HepG2 (cell line): ENCODE measurements at regions not wholly inside any gene's neighbourhood (a gene's known extent, or its start where the extent isn't known, plus 50 kb on each side); places are given as distances from the start of the nearest gene placed in this dataset.

Experiments
- ATF7-NPFF ChIP-seq: sonication (generic); formaldehyde crosslinking; IDR thresholded peaks from 2 replicates; pipeline ENCODE4 v1.8.1; 2023; ENCODE audit warnings: mild to moderate bottlenecking, low read depth, missing genetic modification reagents, moderate library complexity
- CBX1 ChIP-seq: IDR thresholded peaks from one replicate; pipeline ENCODE4 v1.6.1; 2016; ENCODE audit warnings: antibody characterized with exemption, low read depth
- HDAC1 ChIP-seq: sonication (generic); formaldehyde crosslinking; IDR thresholded peaks from 2 replicates; pipeline ENCODE4 v1.5.1; 2020; ENCODE audit warnings: mild to moderate bottlenecking, missing genetic modification reagents
- ISX ChIP-seq: sonication (generic); formaldehyde crosslinking; conservative IDR thresholded peaks from 2 replicates; pipeline ENCODE4 v1.5.0; 2020; ENCODE audit warnings: missing genetic modification reagents
- MXD4 ChIP-seq: IDR thresholded peaks from 2 replicates; pipeline ENCODE4 v1.6.1; 2016; ENCODE audit warnings: mild to moderate bottlenecking, missing biosample characterization, missing genetic modification reagents
- MYC ChIP-seq: sonication (generic); formaldehyde crosslinking; IDR thresholded peaks from 2 replicates; pipeline ENCODE4 v1.9.0; 2021; ENCODE audit warnings: missing genetic modification reagents, borderline replicate concordance
- PITX1 ChIP-seq: sonication (generic); formaldehyde crosslinking; IDR thresholded peaks from 2 replicates; pipeline ENCODE4 v1.5.1; 2020; ENCODE audit warnings: mild to moderate bottlenecking, missing genetic modification reagents
- PPARG ChIP-seq: conservative IDR thresholded peaks from 2 replicates; pipeline ENCODE4 v1.6.1; 2016; ENCODE audit warnings: missing biosample characterization, missing genetic modification reagents
- SMARCC2 ChIP-seq: fragments of 450-650 bp; IDR thresholded peaks from 2 replicates; pipeline ENCODE4 v1.6.1; 2017; ENCODE audit warnings: antibody characterized with exemption, mild to moderate bottlenecking
- SRY ChIP-seq: sonication (generic); formaldehyde crosslinking; IDR thresholded peaks from 2 replicates; pipeline ENCODE4 v1.8.0; 2022; ENCODE audit warnings: mild to moderate bottlenecking, missing genetic modification reagents
- ZMAT3 ChIP-seq: sonication (generic); formaldehyde crosslinking; conservative IDR thresholded peaks from 2 replicates; pipeline ENCODE4 v1.7.0; 2021; ENCODE audit warnings: missing genetic modification reagents
- ZMYM2 ChIP-seq: sonication (generic); formaldehyde crosslinking; IDR thresholded peaks from 2 replicates; pipeline ENCODE4 v1.8.0; 2022; ENCODE audit warnings: mild to moderate bottlenecking, missing genetic modification reagents
- ZNF138 ChIP-seq: sonication (generic); formaldehyde crosslinking; IDR thresholded peaks from 2 replicates; pipeline ENCODE4 v1.5.0; 2020; ENCODE audit warnings: mild to moderate bottlenecking, low read depth, missing genetic modification reagents
- ZNF430 ChIP-seq: sonication (generic); formaldehyde crosslinking; IDR thresholded peaks from 2 replicates; pipeline ENCODE4 v1.9.0; 2021; ENCODE audit warnings: mild to moderate bottlenecking, missing genetic modification reagents
- ZNF563 ChIP-seq: sonication (generic); formaldehyde crosslinking; IDR thresholded peaks from 2 replicates; pipeline ENCODE4 v1.8.0; 2022; ENCODE audit warnings: mild to moderate bottlenecking, moderate library complexity, missing genetic modification reagents
- ZNF569 ChIP-seq: sonication (generic); formaldehyde crosslinking; IDR thresholded peaks from 2 replicates; pipeline ENCODE4 v1.5.0; 2020; ENCODE audit warnings: mild to moderate bottlenecking, missing genetic modification reagents, moderate library complexity, borderline replicate concordance
- ZNF616 ChIP-seq: sonication (generic); formaldehyde crosslinking; IDR thresholded peaks from 2 replicates; pipeline ENCODE4 v1.5.0; 2020; ENCODE audit warnings: low read depth, mild to moderate bottlenecking, missing genetic modification reagents
- ZNF644 ChIP-seq: IDR thresholded peaks from 2 replicates; pipeline ENCODE4 v1.6.1; 2016; ENCODE audit warnings: low read depth
- ZNF775 ChIP-seq: sonication (generic); formaldehyde crosslinking; IDR thresholded peaks from 2 replicates; pipeline ENCODE4 v1.4.0; 2020; ENCODE audit warnings: missing genetic modification reagents, mild to moderate bottlenecking, moderate library complexity, borderline replicate concordance
- ZNF841 ChIP-seq: sonication (generic); formaldehyde crosslinking; IDR thresholded peaks from 2 replicates; pipeline ENCODE4 v1.8.1; 2023; ENCODE audit warnings: missing genetic modification reagents, borderline replicate concordance
- TF ChIP-seq, protein P1 (sequence below): sonication (generic); formaldehyde crosslinking; IDR thresholded peaks from 2 replicates; pipeline ENCODE4 v1.4.0; 2020; ENCODE audit warnings: missing genetic modification reagents
- TF ChIP-seq, protein P2 (sequence below): sonication (generic); formaldehyde crosslinking; IDR thresholded peaks from 2 replicates; pipeline ENCODE4 v1.5.0; 2020; ENCODE audit warnings: mild to moderate bottlenecking, missing genetic modification reagents, borderline replicate concordance
- TF ChIP-seq, protein P3 (sequence below): sonication (generic); formaldehyde crosslinking; IDR thresholded peaks from 2 replicates; pipeline ENCODE4 v1.5.0; 2020; ENCODE audit warnings: missing genetic modification reagents, mild to moderate bottlenecking, borderline replicate concordance
- TF ChIP-seq, protein P4 (sequence below): IDR thresholded peaks from 2 replicates; pipeline ENCODE4 v1.6.1; 2016; ENCODE audit warnings: low read depth, control low read depth
- TF ChIP-seq, protein P5 (sequence below): sonication (generic); formaldehyde crosslinking; IDR thresholded peaks from 2 replicates; pipeline ENCODE4 v1.8.0; 2022; ENCODE audit warnings: low read depth, missing genetic modification reagents

DNA sequence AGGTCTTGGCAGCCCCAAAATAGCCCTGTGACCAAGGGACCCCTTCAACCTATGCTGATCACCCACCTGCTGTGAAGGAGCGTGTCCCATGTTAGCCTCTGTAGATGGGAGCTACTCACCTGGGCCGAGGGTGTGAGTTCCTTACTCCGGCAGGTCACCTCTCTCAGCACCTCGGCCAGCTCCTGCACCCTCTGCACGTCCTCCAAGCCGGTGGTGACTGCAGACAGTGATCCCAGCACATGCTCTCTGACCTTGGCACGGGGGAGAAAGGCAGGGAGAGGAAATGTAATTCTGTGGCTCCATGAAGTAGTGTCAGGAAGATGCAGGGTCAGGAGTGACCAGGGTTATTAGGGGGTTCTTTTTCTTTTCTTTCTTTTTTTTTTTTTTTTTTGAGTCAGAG, 67.7 kb upstream of the BCO1 start (continued):
- TF ChIP-seq PITX1 (CRISPR knock-in tag) (no peak), ZNF569 (CRISPR knock-in tag) (no peak), ZNF644 (0 out of 2 replicates have a peak, but pooled peaks have one; percentile 13), PPARG (CRISPR knock-in tag) (no peak), ZNF563 (no peak), MXD4 (CRISPR knock-in tag) (peak; percentile 70; the same call in 1 of the 2 replicates), ZMAT3 (CRISPR knock-in tag) (no peak), MYC (peak; percentile 19; the same call in 1 of the 2 replicates), SRY (CRISPR knock-in tag) (peak; percentile 75; the same call in 1 of the 2 replicates), ZNF138 (CRISPR knock-in tag) (no peak), CBX1 (no peak), ZNF775 (CRISPR knock-in tag) (no peak), ZNF430 (CRISPR knock-in tag) (peak; percentile 51; the same call in 1 of the 2 replicates), ZNF841 (CRISPR knock-in tag) (no peak), SMARCC2 (no peak), ISX (CRISPR knock-in tag) (no peak), ZNF616 (CRISPR knock-in tag) (no peak), HDAC1 (CRISPR knock-in tag) (0 out of 2 replicates have a peak, but pooled peaks have one; percentile 18), ATF7-NPFF (CRISPR knock-in tag) (no peak), ZMYM2 (CRISPR knock-in tag) (no peak)
- TF ChIP-seq, protein P1, sequence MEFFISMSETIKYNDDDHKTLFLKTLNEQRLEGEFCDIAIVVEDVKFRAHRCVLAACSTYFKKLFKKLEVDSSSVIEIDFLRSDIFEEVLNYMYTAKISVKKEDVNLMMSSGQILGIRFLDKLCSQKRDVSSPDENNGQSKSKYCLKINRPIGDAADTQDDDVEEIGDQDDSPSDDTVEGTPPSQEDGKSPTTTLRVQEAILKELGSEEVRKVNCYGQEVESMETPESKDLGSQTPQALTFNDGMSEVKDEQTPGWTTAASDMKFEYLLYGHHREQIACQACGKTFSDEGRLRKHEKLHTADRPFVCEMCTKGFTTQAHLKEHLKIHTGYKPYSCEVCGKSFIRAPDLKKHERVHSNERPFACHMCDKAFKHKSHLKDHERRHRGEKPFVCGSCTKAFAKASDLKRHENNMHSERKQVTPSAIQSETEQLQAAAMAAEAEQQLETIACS = no peak
- TF ChIP-seq, protein P2, sequence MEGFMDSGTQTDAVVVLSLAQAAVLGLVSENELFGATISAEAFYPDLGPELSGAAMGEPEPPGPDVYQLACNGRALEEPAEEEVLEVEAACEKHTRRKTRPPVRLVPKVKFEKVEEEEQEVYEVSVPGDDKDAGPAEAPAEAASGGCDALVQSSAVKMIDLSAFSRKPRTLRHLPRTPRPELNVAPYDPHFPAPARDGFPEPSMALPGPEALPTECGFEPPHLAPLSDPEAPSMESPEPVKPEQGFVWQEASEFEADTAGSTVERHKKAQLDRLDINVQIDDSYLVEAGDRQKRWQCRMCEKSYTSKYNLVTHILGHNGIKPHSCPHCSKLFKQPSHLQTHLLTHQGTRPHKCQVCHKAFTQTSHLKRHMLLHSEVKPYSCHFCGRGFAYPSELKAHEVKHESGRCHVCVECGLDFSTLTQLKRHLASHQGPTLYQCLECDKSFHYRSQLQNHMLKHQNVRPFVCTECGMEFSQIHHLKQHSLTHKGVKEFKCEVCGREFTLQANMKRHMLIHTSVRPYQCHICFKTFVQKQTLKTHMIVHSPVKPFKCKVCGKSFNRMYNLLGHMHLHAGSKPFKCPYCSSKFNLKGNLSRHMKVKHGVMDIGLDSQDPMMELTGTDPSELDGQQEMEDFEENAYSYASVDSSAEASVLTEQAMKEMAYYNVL = no peak
- TF ChIP-seq, protein P3, sequence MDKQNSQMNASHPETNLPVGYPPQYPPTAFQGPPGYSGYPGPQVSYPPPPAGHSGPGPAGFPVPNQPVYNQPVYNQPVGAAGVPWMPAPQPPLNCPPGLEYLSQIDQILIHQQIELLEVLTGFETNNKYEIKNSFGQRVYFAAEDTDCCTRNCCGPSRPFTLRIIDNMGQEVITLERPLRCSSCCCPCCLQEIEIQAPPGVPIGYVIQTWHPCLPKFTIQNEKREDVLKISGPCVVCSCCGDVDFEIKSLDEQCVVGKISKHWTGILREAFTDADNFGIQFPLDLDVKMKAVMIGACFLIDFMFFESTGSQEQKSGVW (CRISPR knock-in tag) = no peak
- TF ChIP-seq, protein P4, sequence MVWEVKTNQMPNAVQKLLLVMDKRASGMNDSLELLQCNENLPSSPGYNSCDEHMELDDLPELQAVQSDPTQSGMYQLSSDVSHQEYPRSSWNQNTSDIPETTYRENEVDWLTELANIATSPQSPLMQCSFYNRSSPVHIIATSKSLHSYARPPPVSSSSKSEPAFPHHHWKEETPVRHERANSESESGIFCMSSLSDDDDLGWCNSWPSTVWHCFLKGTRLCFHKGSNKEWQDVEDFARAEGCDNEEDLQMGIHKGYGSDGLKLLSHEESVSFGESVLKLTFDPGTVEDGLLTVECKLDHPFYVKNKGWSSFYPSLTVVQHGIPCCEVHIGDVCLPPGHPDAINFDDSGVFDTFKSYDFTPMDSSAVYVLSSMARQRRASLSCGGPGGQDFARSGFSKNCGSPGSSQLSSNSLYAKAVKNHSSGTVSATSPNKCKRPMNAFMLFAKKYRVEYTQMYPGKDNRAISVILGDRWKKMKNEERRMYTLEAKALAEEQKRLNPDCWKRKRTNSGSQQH = no peak
- TF ChIP-seq, protein P5, sequence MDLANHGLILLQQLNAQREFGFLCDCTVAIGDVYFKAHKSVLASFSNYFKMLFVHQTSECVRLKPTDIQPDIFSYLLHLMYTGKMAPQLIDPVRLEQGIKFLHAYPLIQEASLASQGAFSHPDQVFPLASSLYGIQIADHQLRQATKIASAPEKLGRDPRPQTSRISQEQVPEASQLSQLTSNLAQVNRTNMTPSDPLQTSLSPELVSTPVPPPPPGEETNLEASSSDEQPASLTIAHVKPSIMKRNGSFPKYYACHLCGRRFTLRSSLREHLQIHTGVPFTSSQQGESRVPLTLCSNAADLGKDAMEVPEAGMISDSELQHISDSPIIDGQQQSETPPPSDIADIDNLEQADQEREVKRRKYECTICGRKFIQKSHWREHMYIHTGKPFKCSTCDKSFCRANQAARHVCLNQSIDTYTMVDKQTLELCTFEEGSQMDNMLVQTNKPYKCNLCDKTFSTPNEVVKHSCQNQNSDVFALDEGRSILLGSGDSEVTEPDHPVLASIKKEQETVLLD = no peak
